Endodermal cell (in vitro differentiated cells): ENCODE measurements at regions not wholly inside any gene's neighbourhood (a gene's known extent, or its start where the extent isn't known, plus 50 kb on each side); places are given as distances from the start of the nearest gene placed in this dataset.

Source experiments
- DNase-seq: peaks from one replicate; pipeline ENCODE4 v3.0.0-alpha.2; 2017
- H3K27ac ChIP-seq: 2 replicates; pipeline ENCODE4 v1.5.1; 2013; ENCODE audit warnings: mild to moderate bottlenecking, low read depth, low read length, moderate library complexity
- H3K27me3 ChIP-seq: 2 replicates; pipeline ENCODE4 v1.6.1; 2013; ENCODE audit warnings: mild to moderate bottlenecking, low read length, moderate library complexity; ENCODE audit not compliant: insufficient read depth, control insufficient read depth, poor library complexity, severe bottlenecking
- H3K36me3 ChIP-seq: 2 replicates; pipeline ENCODE4 v1.7.0; 2013; ENCODE audit warnings: mild to moderate bottlenecking, low read length, moderate library complexity; ENCODE audit not compliant: control insufficient read depth, insufficient read depth
- H3K4me1 ChIP-seq: one replicate; pipeline ENCODE4 v1.7.0; 2013; ENCODE audit warnings: low read length; ENCODE audit not compliant: control insufficient read depth, insufficient read depth
- H3K4me3 ChIP-seq: 2 replicates; pipeline ENCODE4 v1.5.1; 2013; ENCODE audit warnings: mild to moderate bottlenecking, low read length, moderate library complexity
- H3K9ac ChIP-seq: 2 replicates; pipeline ENCODE4 v1.6.1; 2013; ENCODE audit warnings: mild to moderate bottlenecking, low read length, moderate library complexity; ENCODE audit not compliant: poor library complexity, severe bottlenecking; ENCODE audit errors: extremely low read depth
- H3K9me3 ChIP-seq: 2 replicates; pipeline ENCODE4 v1.6.1; 2013; ENCODE audit warnings: mild to moderate bottlenecking, low read length, moderate library complexity; ENCODE audit not compliant: control insufficient read depth
- H3K27ac Mint-ChIP-seq: 2 replicates; pipeline ENCODE4 v1.8.0; 2020; ENCODE audit warnings: mixed read lengths
- H3K27me3 Mint-ChIP-seq: 2 replicates; pipeline ENCODE4 v1.8.0; 2021; ENCODE audit warnings: mild to moderate bottlenecking, mixed read lengths; ENCODE audit not compliant: insufficient read depth
- H3K36me3 Mint-ChIP-seq: 2 replicates; pipeline ENCODE4 v1.8.0; 2020; ENCODE audit warnings: low read depth, mixed read lengths
- H3K4me1 Mint-ChIP-seq: 2 replicates; pipeline ENCODE4 v1.8.0; 2020; ENCODE audit warnings: mixed read lengths
- H3K4me3 Mint-ChIP-seq: 2 replicates; pipeline ENCODE4 v1.8.0; 2020; ENCODE audit warnings: mild to moderate bottlenecking, moderate library complexity, mixed read lengths
- H3K9me3 Mint-ChIP-seq: 2 replicates; pipeline ENCODE4 v1.8.0; 2020; ENCODE audit warnings: mild to moderate bottlenecking, mixed read lengths
- WGBS, 2 experiments: methylation state at CpG; one replicate each; pipeline versions ENCODE4 v1.1.5 to v1.1.7; 2013; ENCODE audit warnings: missing lambda C conversion rate in 2 of 2, mixed read lengths in 1 of 2; ENCODE audit not compliant: insufficient coverage in 1 of 2, insufficient read length in 1 of 2; 5-methylcytosine and 5-hydroxymethylcytosine counted together
- TF ChIP-seq, protein P1 (sequence below): fragments of 200-600 bp; sonication (generic); conservative IDR thresholded peaks from 2 replicates; pipeline ENCODE4 v1.5.0; 2021; ENCODE audit warnings: antibody characterized with exemption, mild to moderate bottlenecking

DNA sequence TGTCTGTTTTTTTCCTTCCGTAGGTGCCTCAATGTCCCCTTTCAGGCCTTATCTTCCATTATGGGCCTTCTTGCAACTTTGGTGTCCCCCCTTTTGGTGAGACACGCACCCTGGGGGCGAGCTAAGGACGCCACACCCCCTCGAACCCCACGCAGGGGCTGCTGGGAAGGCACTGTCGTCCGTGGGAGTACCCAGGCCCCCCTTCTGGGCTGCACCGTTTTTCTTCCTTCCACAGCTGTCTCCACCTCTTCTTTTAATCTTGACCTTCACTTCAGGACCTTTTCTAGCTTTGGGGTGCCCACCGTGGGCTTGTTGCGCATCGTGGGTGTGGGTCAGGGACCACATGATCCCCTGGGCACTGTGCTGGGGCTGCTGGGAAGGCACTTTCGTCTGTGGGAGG, 271.8 kb downstream of the ALG10 start:
- no peaks in the 10 kb centered on the region for H3K4me1 ChIP-seq
- no peaks in the 10 kb centered on the region for H3K36me3 ChIP-seq
- Mint-ChIP-seq H3K27ac (no peak overlapping the region), H3K9me3 (no peaks in the 10 kb centered on the region), H3K27me3 (peaks cover 2% of the 10 kb centered on the region), H3K4me1 (no peaks in the 10 kb centered on the region), H3K36me3 (peaks cover 14% of the 10 kb centered on the region), H3K4me3 (no peak overlapping the region)
- no peak for DNase-seq
- peaks cover 38% of the 10 kb centered on the region for H3K9me3 ChIP-seq
- H3K4me3 ChIP-seq, result no peak overlapping the region
- TF ChIP-seq, protein P1, sequence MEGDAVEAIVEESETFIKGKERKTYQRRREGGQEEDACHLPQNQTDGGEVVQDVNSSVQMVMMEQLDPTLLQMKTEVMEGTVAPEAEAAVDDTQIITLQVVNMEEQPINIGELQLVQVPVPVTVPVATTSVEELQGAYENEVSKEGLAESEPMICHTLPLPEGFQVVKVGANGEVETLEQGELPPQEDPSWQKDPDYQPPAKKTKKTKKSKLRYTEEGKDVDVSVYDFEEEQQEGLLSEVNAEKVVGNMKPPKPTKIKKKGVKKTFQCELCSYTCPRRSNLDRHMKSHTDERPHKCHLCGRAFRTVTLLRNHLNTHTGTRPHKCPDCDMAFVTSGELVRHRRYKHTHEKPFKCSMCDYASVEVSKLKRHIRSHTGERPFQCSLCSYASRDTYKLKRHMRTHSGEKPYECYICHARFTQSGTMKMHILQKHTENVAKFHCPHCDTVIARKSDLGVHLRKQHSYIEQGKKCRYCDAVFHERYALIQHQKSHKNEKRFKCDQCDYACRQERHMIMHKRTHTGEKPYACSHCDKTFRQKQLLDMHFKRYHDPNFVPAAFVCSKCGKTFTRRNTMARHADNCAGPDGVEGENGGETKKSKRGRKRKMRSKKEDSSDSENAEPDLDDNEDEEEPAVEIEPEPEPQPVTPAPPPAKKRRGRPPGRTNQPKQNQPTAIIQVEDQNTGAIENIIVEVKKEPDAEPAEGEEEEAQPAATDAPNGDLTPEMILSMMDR, result no peak
- no peaks in the 10 kb centered on the region for H3K27me3 ChIP-seq
- no peak overlapping the region for H3K27ac ChIP-seq
- WGBS, 2 experiments, result 69 to 77% methylated on average over 12 to 13 of the region's 13 CpGs
- no peak overlapping the region for H3K9ac ChIP-seq

DNA sequence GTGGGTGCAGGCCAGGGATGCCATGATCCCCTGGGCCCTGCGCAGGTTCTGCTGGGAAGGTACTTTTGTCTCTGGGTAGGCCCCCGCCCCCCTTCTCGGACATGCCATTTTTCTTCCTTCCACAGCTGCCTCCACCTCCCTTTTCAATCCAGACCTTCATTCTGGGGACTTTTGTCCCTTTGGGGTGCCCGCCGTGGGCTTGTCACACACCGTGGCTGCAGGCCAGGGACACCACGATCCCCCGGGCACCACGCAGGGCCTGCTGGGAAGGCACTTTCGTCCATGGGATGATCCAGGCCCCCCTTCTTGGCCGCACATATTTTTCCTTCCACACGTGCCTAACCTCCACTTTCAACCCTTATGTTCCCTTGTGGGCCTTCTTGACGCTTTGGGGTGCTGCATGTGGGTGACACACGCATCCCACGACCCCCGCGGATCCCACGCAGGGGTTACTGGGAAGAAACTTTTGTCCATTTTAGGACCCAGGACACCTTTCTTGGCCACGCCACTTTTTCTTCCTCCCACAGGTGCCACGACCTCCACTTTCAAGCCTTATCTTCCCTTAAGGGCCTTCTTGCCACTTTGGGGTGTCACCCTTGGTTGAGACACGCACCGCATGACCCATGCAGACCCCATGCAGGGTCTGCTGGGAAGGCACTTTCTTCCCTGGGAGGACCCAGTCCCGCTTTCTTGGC, 272.5 kb downstream of the ALG10 start:
- TF ChIP-seq, protein P1, result no peak
- H3K27me3 Mint-ChIP-seq, result peaks cover 2% of the 10 kb centered on the region
- no peak for DNase-seq
- Histone ChIP-seq H3K4me1 (no peaks in the 10 kb centered on the region), H3K27me3 (no peaks in the 10 kb centered on the region), H3K9me3 (peaks cover 45% of the 10 kb centered on the region), H3K9ac (no peak overlapping the region), H3K4me3 (no peak overlapping the region), H3K27ac (no peak overlapping the region), H3K36me3 (no peaks in the 10 kb centered on the region)
- WGBS, 2 experiments, result 79 to 83% methylated on average over 13 to 23 of the region's 23 CpGs
- H3K4me1 Mint-ChIP-seq, result no peaks in the 10 kb centered on the region
- H3K27ac Mint-ChIP-seq, result no peak overlapping the region
- H3K36me3 Mint-ChIP-seq, result peaks cover 17% of the 10 kb centered on the region
- no peak overlapping the region for H3K4me3 Mint-ChIP-seq
- no peaks in the 10 kb centered on the region for H3K9me3 Mint-ChIP-seq

DNA sequence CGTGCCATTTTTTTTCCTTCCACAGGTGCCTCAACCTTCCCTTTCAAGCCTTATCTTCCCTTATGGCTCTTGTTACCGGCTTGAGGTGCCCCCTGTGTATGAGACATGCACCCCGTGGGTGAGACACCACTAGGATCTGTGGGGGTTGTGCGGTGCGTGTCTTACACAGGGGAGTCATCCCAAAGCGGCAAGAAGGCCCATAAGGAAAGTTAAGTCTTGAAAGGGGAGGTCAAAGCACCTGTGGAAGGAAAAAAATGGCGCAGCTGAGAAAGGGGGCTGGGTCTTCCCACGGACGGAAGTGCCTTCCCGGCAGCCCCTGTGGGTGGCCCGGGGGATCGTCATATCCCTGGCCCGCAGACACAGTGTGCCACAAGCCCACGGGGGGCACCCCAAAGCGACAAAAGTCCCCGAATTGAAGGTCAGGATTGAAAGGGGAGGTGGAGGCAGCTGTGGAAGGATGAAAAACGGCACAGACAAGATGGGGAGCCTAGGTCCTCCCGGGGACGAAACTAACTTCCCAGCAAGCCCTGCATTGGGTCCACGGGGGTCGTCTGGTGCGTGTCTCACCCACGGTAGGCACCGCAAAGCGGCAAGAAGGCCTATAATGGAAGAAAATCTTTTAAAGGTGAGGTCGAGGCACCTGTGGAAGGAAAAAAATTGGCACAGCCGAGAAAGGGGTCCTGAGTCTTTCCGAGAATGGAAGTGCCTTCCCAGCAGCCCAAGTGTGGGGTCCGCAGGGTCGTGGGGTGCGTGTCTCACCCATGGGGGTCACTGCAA, 273.3 kb downstream of the ALG10 start:
- Mint-ChIP-seq H3K27ac (no peak overlapping the region), H3K36me3 (peaks cover 17% of the 10 kb centered on the region)

More for the DNA sequence above, 273.3 kb downstream of the ALG10 start:
- H3K9ac ChIP-seq, result no peak overlapping the region
- H3K36me3 ChIP-seq, result no peaks in the 10 kb centered on the region
- H3K9me3 Mint-ChIP-seq, result no peaks in the 10 kb centered on the region
- no peak for DNase-seq
- TF ChIP-seq, protein P1, result no peak
- H3K4me1 ChIP-seq, result no peaks in the 10 kb centered on the region
- WGBS, 2 experiments, result 74 to 82% methylated on average over 20 to 31 of the region's 31 CpGs
- no peaks in the 10 kb centered on the region for H3K4me1 Mint-ChIP-seq
- H3K9me3 ChIP-seq, result peaks cover 51% of the 10 kb centered on the region
- H3K27ac ChIP-seq, result no peak overlapping the region
- no peak overlapping the region for H3K4me3 ChIP-seq
- H3K27me3 Mint-ChIP-seq, result peaks cover 2% of the 10 kb centered on the region
- no peaks in the 10 kb centered on the region for H3K27me3 ChIP-seq
- H3K4me3 Mint-ChIP-seq, result no peak overlapping the region
